ENCODE measurements at regions not wholly inside any gene's neighbourhood (a gene's known extent, or its start where the extent isn't known, plus 50 kb on each side); places are given as distances from the start of the nearest gene placed in this dataset.

GRCh38 chr7:106781828-106782544 lies 83.1 kb upstream of the PIK3CG start:
- Histone ChIP-seq H3K4me1 (no peaks in the 10 kb centered on the region), H3K9me3 (no peaks in the 10 kb centered on the region), H3K27ac (no peak overlapping the region), H3K27me3 (no peaks in the 10 kb centered on the region), H3K4me3 (no peak overlapping the region), H3K36me3 (no peaks in the 10 kb centered on the region)
- no peak for DNase-seq
- no peak for ATAC-seq (ENCODE audit: low FRiP score in 2 of 2)
- TF ChIP-seq POLR2AphosphoS5 (IDR thresholded peaks at IDR 0.05) (no peak), CTCF (IDR thresholded peaks at IDR 0.05) (no peak), POLR2A (IDR thresholded peaks at IDR 0.05) (no peak), EP300 (IDR thresholded peaks at IDR 0.05) (no peak)
- 0 to 48% methylated on average over 1 of the region's 1 CpG for WGBS, 2 donors

- Histone ChIP-seq H3K27me3 (no peaks in the 10 kb centered on the region), H3K4me3 (no peak overlapping the region), H3K4me1 (no peaks in the 10 kb centered on the region), H3K27ac (no peak overlapping the region), H3K9me3 (no peaks in the 10 kb centered on the region), H3K36me3 (no peaks in the 10 kb centered on the region)
- WGBS, 2 donors: 78 to 82% methylated on average over 1 of the region's 1 CpG
- DNase-seq (no peak), ATAC-seq (ENCODE audit: low FRiP score in 2 of 2) (no peak)
- TF ChIP-seq EP300 (IDR thresholded peaks at IDR 0.05) (no peak), POLR2A (IDR thresholded peaks at IDR 0.05) (no peak), POLR2AphosphoS5 (IDR thresholded peaks at IDR 0.05) (no peak), CTCF (IDR thresholded peaks at IDR 0.05) (no peak)
Measured at GRCh38 chr7:106783286-106783685, 81.8 kb upstream of the PIK3CG start.

- DNase-seq: no peak
- H3K27ac ChIP-seq: no peak overlapping the region
- H3K27me3 ChIP-seq: no peaks in the 10 kb centered on the region
- H3K36me3 ChIP-seq: no peaks in the 10 kb centered on the region
- H3K4me3 ChIP-seq: no peak overlapping the region
- no peak for TF ChIP-seq POLR2A (IDR thresholded peaks at IDR 0.05)
- no peak for TF ChIP-seq EP300 (IDR thresholded peaks at IDR 0.05)
- no peak for TF ChIP-seq CTCF (IDR thresholded peaks at IDR 0.05)
- no peak for TF ChIP-seq POLR2AphosphoS5 (IDR thresholded peaks at IDR 0.05)
- no peaks in the 10 kb centered on the region for H3K9me3 ChIP-seq
- no peak for ATAC-seq (ENCODE audit: low FRiP score in 2 of 2)
- H3K4me1 ChIP-seq: no peaks in the 10 kb centered on the region
- 96 to 100% methylated on average over 1 of the region's 1 CpG for WGBS, 2 donors
Measured at GRCh38 chr7:106788637-106789036, 76.4 kb upstream of the PIK3CG start.

DNA sequence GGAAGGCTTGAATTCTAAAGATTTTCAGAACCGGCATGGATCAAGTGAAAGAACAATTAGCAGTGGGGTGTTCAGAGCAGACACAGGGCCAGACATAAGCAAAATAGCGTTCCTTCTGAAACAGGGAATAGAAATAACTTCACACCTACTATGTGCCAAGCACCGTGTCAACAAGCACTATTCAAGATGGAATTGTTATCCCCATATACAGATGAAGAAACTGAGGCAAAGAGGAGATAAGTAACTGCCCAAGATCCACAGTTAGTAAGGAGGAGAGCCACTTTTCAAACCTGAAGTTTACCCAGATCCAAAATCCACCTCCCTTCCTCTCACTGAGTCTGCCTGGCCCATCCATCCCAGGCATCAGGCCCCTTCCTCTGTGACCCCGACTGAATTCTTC lies 73.6 kb upstream of the PIK3CG start:
- no peaks in the 10 kb centered on the region for H3K36me3 ChIP-seq
- no peak for TF ChIP-seq EP300 (IDR thresholded peaks at IDR 0.05)
- TF ChIP-seq CTCF (IDR thresholded peaks at IDR 0.05): no peak
- TF ChIP-seq POLR2A (IDR thresholded peaks at IDR 0.05): no peak
- TF ChIP-seq POLR2AphosphoS5 (IDR thresholded peaks at IDR 0.05): no peak
- no peak overlapping the region for H3K27ac ChIP-seq
- DNase-seq (no peak), ATAC-seq (ENCODE audit: low FRiP score in 2 of 2) (no peak)
- 64 to 70% methylated on average over 4 of the region's 4 CpGs for WGBS, 2 donors
- no peak overlapping the region for H3K4me3 ChIP-seq
- no peaks in the 10 kb centered on the region for H3K27me3 ChIP-seq
- H3K9me3 ChIP-seq: no peaks in the 10 kb centered on the region
- H3K4me1 ChIP-seq: no peaks in the 10 kb centered on the region

Measured in upper lobe of left lung (tissue), 6 donors.